ENCODE measurements at regions not wholly inside any gene's neighbourhood (a gene's known extent, or its start where the extent isn't known, plus 50 kb on each side); places are given as distances from the start of the nearest gene placed in this dataset.

DNA sequence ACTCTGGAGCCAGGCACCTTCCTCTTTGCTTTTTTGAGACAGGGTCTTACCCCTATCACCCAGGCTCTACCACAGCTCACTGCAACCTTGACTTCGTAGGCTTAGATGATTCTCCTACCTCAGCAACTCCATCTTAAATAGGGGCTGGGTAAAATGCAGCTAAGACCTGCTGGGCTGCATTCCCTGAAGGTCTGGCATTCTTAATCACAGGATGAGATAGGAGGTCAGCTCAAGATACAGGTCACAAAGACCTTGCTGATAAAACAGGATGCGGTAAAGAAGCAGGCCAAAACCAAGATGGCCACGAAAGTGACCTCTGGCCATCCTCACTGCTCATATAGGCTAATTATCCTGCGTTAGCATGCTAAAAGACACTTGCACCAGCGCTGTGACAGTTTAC is 770.8 kb upstream of the PRKX start:
- Histone ChIP-seq H3K27ac (ENCODE audit: low read length) (no peak overlapping the region), H3K36me3 (ENCODE audit: insufficient read depth, low read length) (no peaks in the 10 kb centered on the region), H3K9me3 (ENCODE audit: low read length) (no peaks in the 10 kb centered on the region), H3K79me2 (replicated peaks; ENCODE audit: insufficient read depth, low read length) (no peaks in the 10 kb centered on the region), H3K9ac (ENCODE audit: low read length) (no peak overlapping the region), H4K20me1 (ENCODE audit: insufficient read depth) (no peaks in the 10 kb centered on the region), H3K27me3 (ENCODE audit: insufficient read depth, low read depth, low read length) (no peaks in the 10 kb centered on the region), H3K9me2 (ENCODE audit: insufficient read depth, low read length) (no peaks in the 10 kb centered on the region), H3K4me2 (ENCODE audit: low read length) (no peak overlapping the region), H3F3A (ENCODE audit: insufficient read depth, low read length, poor library complexity, severe bottlenecking) (no peaks in the 10 kb centered on the region), H2AFZ (ENCODE audit: low read depth, low read length) (no peak overlapping the region), H3K4me3 (ENCODE audit: low read length) (no peak overlapping the region)
- no peak for TF ChIP-seq POLR2AphosphoS5 (IDR thresholded peaks at IDR 0.05)
- TF ChIP-seq REST (IDR thresholded peaks at IDR 0.05; ENCODE audit: borderline replicate concordance) = no peak
- no peak for TF ChIP-seq RAD21 (conservative IDR thresholded peaks at IDR 0.05)
- TF ChIP-seq EZH2 (IDR thresholded peaks at IDR 0.05; ENCODE audit: borderline replicate concordance, insufficient read depth, low read length, poor library complexity, severe bottlenecking) = no peak
- TF ChIP-seq SMC3 (conservative IDR thresholded peaks at IDR 0.05; ENCODE audit: poor library complexity) = no peak
- TF ChIP-seq TAF1 (IDR thresholded peaks at IDR 0.05; ENCODE audit: low read depth) = no peak
- TF ChIP-seq CTCF (IDR thresholded peaks at IDR 0.05; ENCODE audit: poor library complexity, severe bottlenecking) = no peak
- no peak for TF ChIP-seq EP300 (conservative IDR thresholded peaks at IDR 0.05; ENCODE audit: poor library complexity, severe bottlenecking)
- TF ChIP-seq MXI1 (conservative IDR thresholded peaks at IDR 0.05; ENCODE audit: poor library complexity, severe bottlenecking) = no peak

- no peaks in the 10 kb centered on the region for H3K36me3 ChIP-seq (ENCODE audit: insufficient read depth, low read length)
- H3K4me3 ChIP-seq (ENCODE audit: low read length) = no peak overlapping the region
- H3F3A ChIP-seq (ENCODE audit: insufficient read depth, low read length, poor library complexity, severe bottlenecking) = no peaks in the 10 kb centered on the region
- no peaks in the 10 kb centered on the region for H3K9me3 ChIP-seq (ENCODE audit: low read length)
- no peaks in the 10 kb centered on the region for H3K9me2 ChIP-seq (ENCODE audit: insufficient read depth, low read length)
- no peaks in the 10 kb centered on the region for H4K20me1 ChIP-seq (ENCODE audit: insufficient read depth)
- no peak overlapping the region for H2AFZ ChIP-seq (ENCODE audit: low read depth, low read length)
- H3K27ac ChIP-seq (ENCODE audit: low read length) = no peak overlapping the region
- no peak overlapping the region for H3K9ac ChIP-seq (ENCODE audit: low read length)
- no peaks in the 10 kb centered on the region for H3K79me2 ChIP-seq (replicated peaks; ENCODE audit: insufficient read depth, low read length)
- H3K27me3 ChIP-seq (ENCODE audit: insufficient read depth, low read depth, low read length) = no peaks in the 10 kb centered on the region
- TF ChIP-seq TAF1 (IDR thresholded peaks at IDR 0.05; ENCODE audit: low read depth) (no peak), REST (IDR thresholded peaks at IDR 0.05; ENCODE audit: borderline replicate concordance) (no peak), POLR2AphosphoS5 (IDR thresholded peaks at IDR 0.05) (no peak), EP300 (conservative IDR thresholded peaks at IDR 0.05; ENCODE audit: poor library complexity, severe bottlenecking) (no peak), CTCF (IDR thresholded peaks at IDR 0.05; ENCODE audit: poor library complexity, severe bottlenecking) (no peak), MXI1 (conservative IDR thresholded peaks at IDR 0.05; ENCODE audit: poor library complexity, severe bottlenecking) (no peak), SMC3 (conservative IDR thresholded peaks at IDR 0.05; ENCODE audit: poor library complexity) (no peak), EZH2 (IDR thresholded peaks at IDR 0.05; ENCODE audit: borderline replicate concordance, insufficient read depth, low read length, poor library complexity, severe bottlenecking) (no peak), RAD21 (conservative IDR thresholded peaks at IDR 0.05) (no peak)
- H3K4me2 ChIP-seq (ENCODE audit: low read length) = no peak overlapping the region
These were observed 738.1 kb upstream of the PRKX start for GRCh38 chrX:4451591-4451990.

Data from neural cell (in vitro differentiated cells).